ENCODE measurements at regions not wholly inside any gene's neighbourhood (a gene's known extent, or its start where the extent isn't known, plus 50 kb on each side); places are given as distances from the start of the nearest gene placed in this dataset.

DNA sequence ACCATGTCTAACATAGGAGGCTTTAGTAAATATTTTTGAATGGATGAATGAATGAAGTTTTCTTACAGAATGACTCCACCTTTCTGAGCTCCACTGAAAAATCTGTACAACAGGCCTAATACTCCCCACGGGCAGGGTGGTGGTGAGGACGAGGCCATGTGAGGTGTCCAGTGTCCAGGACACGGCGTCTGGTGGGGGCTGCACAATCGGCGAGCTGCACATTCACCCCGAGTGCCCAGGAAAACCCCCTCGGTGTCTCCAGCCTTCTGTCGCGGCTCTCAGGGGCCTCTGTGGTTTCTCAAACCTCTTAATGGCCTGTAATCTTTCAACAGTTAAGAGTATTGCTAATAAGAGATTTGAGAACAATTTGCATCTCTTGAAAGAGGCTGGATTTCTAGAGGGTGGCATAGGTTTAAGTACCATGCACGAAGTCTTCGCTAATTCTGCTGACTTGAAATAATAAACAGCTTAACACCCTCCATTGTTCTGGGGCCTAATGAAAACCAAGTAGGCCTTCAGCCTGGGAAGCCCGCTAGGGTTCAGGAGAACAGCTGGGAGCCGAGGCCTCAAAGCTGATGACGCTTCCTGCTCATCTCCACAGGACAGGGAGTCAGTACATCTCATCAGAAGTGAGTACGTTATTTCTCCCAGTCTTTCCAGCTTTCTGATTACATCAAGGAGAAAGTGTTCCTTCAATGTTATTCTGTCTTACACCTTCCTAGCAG lies 304.6 kb upstream of the FOXF1 start:
- no peak for FAIRE-seq

DNA sequence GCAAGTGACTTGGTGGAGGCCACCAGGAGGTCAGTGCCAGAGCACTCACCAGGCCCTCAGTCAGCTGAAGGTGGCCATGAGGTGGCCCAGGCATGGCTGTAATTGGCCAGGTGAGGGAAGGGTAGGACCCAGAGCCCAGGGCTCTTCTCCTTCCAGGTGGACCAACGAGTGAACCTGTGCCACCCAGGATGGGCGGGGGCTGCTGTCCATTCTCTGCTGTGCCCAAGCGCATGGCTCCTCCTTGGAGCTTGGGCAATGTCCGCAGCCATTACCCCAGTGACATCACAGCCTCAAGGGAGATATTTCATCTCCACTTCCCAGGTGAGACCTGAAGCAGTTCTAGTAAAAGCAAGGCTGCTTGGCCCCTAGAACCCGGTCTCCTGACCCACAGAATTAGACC lies 303.0 kb upstream of the FOXF1 start:
- FAIRE-seq, result no peak
- no peak for DNase-seq (ENCODE audit: insufficient read length, low spot score)
- TF ChIP-seq SPI1 (IDR thresholded peaks at IDR 0.05; ENCODE audit: low read depth, low read length) (no peak), POLR2AphosphoS5 (IDR thresholded peaks at IDR 0.05; ENCODE audit: low read depth, low read length) (no peak), PAX5 (IDR thresholded peaks at IDR 0.05; ENCODE audit: insufficient read depth, low read length, severe bottlenecking) (no peak), POU2F2 (IDR thresholded peaks at IDR 0.05; ENCODE audit: low read depth, low read length) (no peak), TAF1 (IDR thresholded peaks at IDR 0.05; ENCODE audit: low read depth, low read length) (no peak), POLR2A (IDR thresholded peaks at IDR 0.05; ENCODE audit: low read depth, low read length) (no peak)

More for the DNA sequence above, 304.6 kb upstream of the FOXF1 start:
- no peak for DNase-seq (ENCODE audit: insufficient read length, low spot score)
- TF ChIP-seq PAX5 (IDR thresholded peaks at IDR 0.05; ENCODE audit: insufficient read depth, low read length, severe bottlenecking), result no peak
- no peak for TF ChIP-seq POLR2A (IDR thresholded peaks at IDR 0.05; ENCODE audit: low read depth, low read length)
- TF ChIP-seq POU2F2 (IDR thresholded peaks at IDR 0.05; ENCODE audit: low read depth, low read length), result no peak
- TF ChIP-seq POLR2AphosphoS5 (IDR thresholded peaks at IDR 0.05; ENCODE audit: low read depth, low read length), result no peak
- no peak for TF ChIP-seq TAF1 (IDR thresholded peaks at IDR 0.05; ENCODE audit: low read depth, low read length)
- TF ChIP-seq SPI1 (IDR thresholded peaks at IDR 0.05; ENCODE audit: low read depth, low read length), result no peak

- TF ChIP-seq POLR2AphosphoS5 (IDR thresholded peaks at IDR 0.05; ENCODE audit: low read depth, low read length), result no peak
- TF ChIP-seq SPI1 (IDR thresholded peaks at IDR 0.05; ENCODE audit: low read depth, low read length), result no peak
- no peak for TF ChIP-seq POLR2A (IDR thresholded peaks at IDR 0.05; ENCODE audit: low read depth, low read length)
- no peak for TF ChIP-seq TAF1 (IDR thresholded peaks at IDR 0.05; ENCODE audit: low read depth, low read length)
- TF ChIP-seq POU2F2 (IDR thresholded peaks at IDR 0.05; ENCODE audit: low read depth, low read length), result no peak
- no peak for TF ChIP-seq PAX5 (IDR thresholded peaks at IDR 0.05; ENCODE audit: insufficient read depth, low read length, severe bottlenecking)
- no peak for DNase-seq (ENCODE audit: insufficient read length, low spot score)
- no peak for FAIRE-seq
Measured at GRCh38 chr16:86209202-86209601, 301.1 kb upstream of the FOXF1 start.

- DNase-seq (ENCODE audit: insufficient read length, low spot score), result no peak
- no peak for FAIRE-seq
- TF ChIP-seq POLR2AphosphoS5 (IDR thresholded peaks at IDR 0.05; ENCODE audit: low read depth, low read length), result no peak
- TF ChIP-seq POU2F2 (IDR thresholded peaks at IDR 0.05; ENCODE audit: low read depth, low read length), result no peak
- TF ChIP-seq POLR2A (IDR thresholded peaks at IDR 0.05; ENCODE audit: low read depth, low read length), result no peak
- TF ChIP-seq PAX5 (IDR thresholded peaks at IDR 0.05; ENCODE audit: insufficient read depth, low read length, severe bottlenecking), result no peak
- no peak for TF ChIP-seq TAF1 (IDR thresholded peaks at IDR 0.05; ENCODE audit: low read depth, low read length)
- no peak for TF ChIP-seq SPI1 (IDR thresholded peaks at IDR 0.05; ENCODE audit: low read depth, low read length)
Measured at GRCh38 chr16:86210403-86211193, 299.7 kb upstream of the FOXF1 start.

GRCh38 chr16:86211265-86211664 lies 299.1 kb upstream of the FOXF1 start:
- TF ChIP-seq POLR2A (IDR thresholded peaks at IDR 0.05; ENCODE audit: low read depth, low read length) (no peak), SPI1 (IDR thresholded peaks at IDR 0.05; ENCODE audit: low read depth, low read length) (no peak), POU2F2 (IDR thresholded peaks at IDR 0.05; ENCODE audit: low read depth, low read length) (no peak), PAX5 (IDR thresholded peaks at IDR 0.05; ENCODE audit: insufficient read depth, low read length, severe bottlenecking) (no peak), TAF1 (IDR thresholded peaks at IDR 0.05; ENCODE audit: low read depth, low read length) (no peak), POLR2AphosphoS5 (IDR thresholded peaks at IDR 0.05; ENCODE audit: low read depth, low read length) (no peak)
- DNase-seq (ENCODE audit: insufficient read length, low spot score) (no peak), FAIRE-seq (no peak)

GRCh38 chr16:86211800-86212199 lies 298.5 kb upstream of the FOXF1 start:
- no peak for DNase-seq (ENCODE audit: insufficient read length, low spot score)
- FAIRE-seq, result no peak
- TF ChIP-seq TAF1 (IDR thresholded peaks at IDR 0.05; ENCODE audit: low read depth, low read length) (no peak), POLR2A (IDR thresholded peaks at IDR 0.05; ENCODE audit: low read depth, low read length) (no peak), SPI1 (IDR thresholded peaks at IDR 0.05; ENCODE audit: low read depth, low read length) (no peak), POLR2AphosphoS5 (IDR thresholded peaks at IDR 0.05; ENCODE audit: low read depth, low read length) (no peak), POU2F2 (IDR thresholded peaks at IDR 0.05; ENCODE audit: low read depth, low read length) (no peak), PAX5 (IDR thresholded peaks at IDR 0.05; ENCODE audit: insufficient read depth, low read length, severe bottlenecking) (no peak)

DNA sequence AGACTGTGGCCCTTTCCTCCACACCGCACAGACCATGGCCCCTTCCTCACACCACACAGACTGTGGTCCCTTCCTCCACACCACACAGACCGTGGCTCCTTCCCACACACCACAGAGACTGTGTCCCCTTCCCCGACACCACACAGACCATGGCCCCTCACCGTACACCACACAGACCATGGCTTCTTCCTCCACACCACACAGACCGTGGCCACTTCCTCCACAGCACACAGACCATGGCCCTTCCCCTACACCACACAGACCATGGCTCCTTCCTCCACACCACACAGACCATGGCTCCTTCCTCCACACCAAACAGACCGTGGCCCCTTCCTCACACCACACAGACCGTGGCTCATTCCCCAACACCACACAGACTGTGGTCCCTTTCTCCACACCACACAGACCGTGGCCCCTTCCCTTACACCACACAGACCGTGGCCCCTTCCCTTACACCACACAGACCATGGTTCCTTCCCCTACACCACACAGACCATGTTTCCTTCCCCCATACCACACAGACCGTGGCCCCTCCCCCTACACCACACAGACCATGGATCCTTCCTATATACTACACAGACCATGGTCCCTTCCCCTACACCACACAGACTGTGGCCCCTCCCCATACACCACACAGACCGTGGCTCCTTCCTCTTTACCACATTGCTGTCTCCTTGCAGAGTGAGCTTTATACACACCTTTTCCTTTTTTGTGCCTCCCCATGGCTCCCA lies 297.5 kb upstream of the FOXF1 start:
- FAIRE-seq, result no peak

GRCh38 chr16:86213437-86214205 lies 296.7 kb upstream of the FOXF1 start:
- FAIRE-seq (no peak), DNase-seq (ENCODE audit: insufficient read length, low spot score) (no peak)
- TF ChIP-seq PAX5 (IDR thresholded peaks at IDR 0.05; ENCODE audit: insufficient read depth, low read length, severe bottlenecking) (no peak), SPI1 (IDR thresholded peaks at IDR 0.05; ENCODE audit: low read depth, low read length) (no peak), POU2F2 (IDR thresholded peaks at IDR 0.05; ENCODE audit: low read depth, low read length) (no peak), POLR2AphosphoS5 (IDR thresholded peaks at IDR 0.05; ENCODE audit: low read depth, low read length) (no peak), TAF1 (IDR thresholded peaks at IDR 0.05; ENCODE audit: low read depth, low read length) (no peak), POLR2A (IDR thresholded peaks at IDR 0.05; ENCODE audit: low read depth, low read length) (no peak)

More for the DNA sequence above, 297.5 kb upstream of the FOXF1 start:
- TF ChIP-seq POU2F2 (IDR thresholded peaks at IDR 0.05; ENCODE audit: low read depth, low read length) (no peak), PAX5 (IDR thresholded peaks at IDR 0.05; ENCODE audit: insufficient read depth, low read length, severe bottlenecking) (no peak), SPI1 (IDR thresholded peaks at IDR 0.05; ENCODE audit: low read depth, low read length) (no peak), POLR2A (IDR thresholded peaks at IDR 0.05; ENCODE audit: low read depth, low read length) (no peak), TAF1 (IDR thresholded peaks at IDR 0.05; ENCODE audit: low read depth, low read length) (no peak), POLR2AphosphoS5 (IDR thresholded peaks at IDR 0.05; ENCODE audit: low read depth, low read length) (no peak)
- no peak for DNase-seq (ENCODE audit: insufficient read length, low spot score)
